CD4-positive, CD25-positive, alpha-beta regulatory T cell (primary cell): ENCODE measurements at regions not wholly inside any gene's neighbourhood (a gene's known extent, or its start where the extent isn't known, plus 50 kb on each side); places are given as distances from the start of the nearest gene placed in this dataset.

Source experiments
- ATAC-seq, 2 donors: fragments of 150-1000 bp; cut with Tn5 transposase; one replicate each; pipeline ENCODE4 v1.10.0; 2021; ENCODE audit warnings: low read depth in 2 of 2, moderate number of reproducible peaks in 2 of 2, moderate library complexity in 1 of 2
- DNase-seq, 3 donors: peaks; one replicate each; pipeline versions ENCODE4 v3.0.0 to v3.0.0-alpha.2; 2012 to 2022; ENCODE audit warnings: mixed read lengths in 1 of 3
- H3K27ac ChIP-seq: one replicate; pipeline ENCODE4 v1.7.0; 2013; ENCODE audit warnings: mild to moderate bottlenecking, low read length; ENCODE audit not compliant: insufficient read depth, poor library complexity, severe bottlenecking
- H3K27me3 ChIP-seq: one replicate; pipeline ENCODE4 v1.7.0; 2013; ENCODE audit warnings: low read length; ENCODE audit not compliant: control insufficient read depth, insufficient read depth
- H3K36me3 ChIP-seq: one replicate; pipeline ENCODE4 v1.7.0; 2013; ENCODE audit warnings: mild to moderate bottlenecking, low read length, moderate library complexity; ENCODE audit not compliant: control insufficient read depth, insufficient read depth
- H3K4me1 ChIP-seq: 2 replicates; pipeline ENCODE4 v1.7.0; 2013; ENCODE audit warnings: mild to moderate bottlenecking, low read length; ENCODE audit not compliant: insufficient read depth, control insufficient read depth, poor library complexity, severe bottlenecking
- H3K4me3 ChIP-seq: one replicate; pipeline ENCODE4 v1.7.0; 2013; ENCODE audit warnings: low read depth, mild to moderate bottlenecking, low read length, moderate library complexity
- H3K9me3 ChIP-seq, 2 experiments: 1 replicate in 1 of 2; 2 replicates in 1 of 2; pipeline ENCODE4 v1.7.0; 2013; ENCODE audit warnings: low read length in 2 of 2, mild to moderate bottlenecking in 1 of 2, moderate library complexity in 1 of 2; ENCODE audit not compliant: control insufficient read depth in 2 of 2
- H3K27ac Mint-ChIP-seq, 3 donors: one replicate each; pipeline ENCODE4 v1.8.0; 2020 to 2022; ENCODE audit warnings: mild to moderate bottlenecking in 3 of 3, mixed read lengths in 3 of 3, moderate library complexity in 2 of 3
- H3K27me3 Mint-ChIP-seq: one replicate; pipeline ENCODE4 v1.8.0; 2022; ENCODE audit warnings: mild to moderate bottlenecking, mixed read lengths
- H3K36me3 Mint-ChIP-seq: one replicate; pipeline ENCODE4 v1.8.0; 2020; ENCODE audit warnings: mixed read lengths
- H3K4me1 Mint-ChIP-seq, 4 donors: one replicate each; pipeline ENCODE4 v1.8.0; 2020 to 2022; ENCODE audit warnings: mixed read lengths in 4 of 4, mild to moderate bottlenecking in 1 of 4
- H3K4me3 Mint-ChIP-seq, 4 donors: one replicate each; pipeline ENCODE4 v1.8.0; 2020 to 2022; ENCODE audit warnings: mild to moderate bottlenecking in 4 of 4, mixed read lengths in 4 of 4, moderate library complexity in 3 of 4
- H3K9me3 Mint-ChIP-seq, 7 donors: one replicate each; pipeline ENCODE4 v1.8.0; 2020 to 2022; ENCODE audit warnings: mixed read lengths in 7 of 7, mild to moderate bottlenecking in 3 of 7, moderate library complexity in 2 of 7

DNA sequence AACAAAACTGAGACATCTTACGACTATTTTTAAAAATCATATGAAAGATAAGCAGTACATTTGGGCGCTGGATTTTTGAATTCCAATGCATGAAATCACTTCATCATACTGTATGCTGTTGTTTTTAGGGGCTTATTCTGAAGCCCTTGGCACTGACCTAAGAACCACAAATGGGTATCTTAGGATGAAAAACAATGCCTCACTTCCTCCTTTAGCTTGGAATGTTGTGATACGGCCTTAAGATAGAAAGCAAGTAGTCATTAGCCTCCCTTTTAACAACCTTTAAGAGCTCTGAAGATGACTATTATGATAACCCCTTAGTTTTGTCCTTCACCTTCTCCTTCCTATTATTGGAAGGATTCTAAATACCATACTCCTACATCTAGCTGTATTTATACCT is 289.8 kb downstream of the ARPP21 start:
- Histone ChIP-seq H3K9me3 (no peaks in the 10 kb centered on the region), H3K4me3 (no peak overlapping the region), H3K4me1 (no peaks in the 10 kb centered on the region), H3K27me3 (no peaks in the 10 kb centered on the region), H3K27ac (no peak overlapping the region), H3K36me3 (no peaks in the 10 kb centered on the region)
- no peak overlapping the region for H3K4me3 Mint-ChIP-seq
- ATAC-seq, result no peak
- no peak overlapping the region for H3K27ac Mint-ChIP-seq
- DNase-seq, result no peak
- no peaks in the 10 kb centered on the region for H3K36me3 Mint-ChIP-seq
- no peaks in the 10 kb centered on the region for H3K4me1 Mint-ChIP-seq
- H3K9me3 Mint-ChIP-seq, result peaks cover 0 to 11% (median 2%) of the 10 kb centered on the region in 7 donors
- H3K27me3 Mint-ChIP-seq, result no peaks in the 10 kb centered on the region

DNA sequence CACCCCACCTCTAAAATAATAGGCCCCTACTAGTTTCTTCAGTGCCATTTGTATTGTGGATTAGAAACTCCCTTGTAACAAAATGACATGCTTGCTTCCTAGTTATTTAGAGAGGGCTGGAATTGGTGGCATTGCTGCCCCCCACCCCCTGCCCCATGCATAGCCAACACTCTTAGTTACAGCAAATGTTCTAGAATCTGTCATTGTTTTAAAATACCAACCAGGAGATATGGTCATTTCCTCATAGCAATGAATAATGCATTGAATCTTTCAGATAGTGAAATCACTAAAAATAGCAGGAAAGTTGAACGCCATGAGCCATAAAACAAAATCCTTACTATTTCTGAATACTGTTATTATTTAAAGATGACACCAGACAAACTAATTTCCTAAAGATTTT is 292.5 kb downstream of the ARPP21 start:
- Histone ChIP-seq H3K27ac (no peak overlapping the region), H3K36me3 (no peaks in the 10 kb centered on the region), H3K9me3 (no peaks in the 10 kb centered on the region), H3K4me3 (no peak overlapping the region), H3K27me3 (no peaks in the 10 kb centered on the region), H3K4me1 (no peaks in the 10 kb centered on the region)
- DNase-seq (no peak), ATAC-seq (no peak)
- no peak overlapping the region for H3K27ac Mint-ChIP-seq
- H3K36me3 Mint-ChIP-seq, result no peaks in the 10 kb centered on the region
- H3K4me1 Mint-ChIP-seq, result no peaks in the 10 kb centered on the region
- no peak overlapping the region for H3K4me3 Mint-ChIP-seq
- peaks cover 0 to 10% (median 1%) of the 10 kb centered on the region in 7 donors for H3K9me3 Mint-ChIP-seq
- no peaks in the 10 kb centered on the region for H3K27me3 Mint-ChIP-seq

DNA sequence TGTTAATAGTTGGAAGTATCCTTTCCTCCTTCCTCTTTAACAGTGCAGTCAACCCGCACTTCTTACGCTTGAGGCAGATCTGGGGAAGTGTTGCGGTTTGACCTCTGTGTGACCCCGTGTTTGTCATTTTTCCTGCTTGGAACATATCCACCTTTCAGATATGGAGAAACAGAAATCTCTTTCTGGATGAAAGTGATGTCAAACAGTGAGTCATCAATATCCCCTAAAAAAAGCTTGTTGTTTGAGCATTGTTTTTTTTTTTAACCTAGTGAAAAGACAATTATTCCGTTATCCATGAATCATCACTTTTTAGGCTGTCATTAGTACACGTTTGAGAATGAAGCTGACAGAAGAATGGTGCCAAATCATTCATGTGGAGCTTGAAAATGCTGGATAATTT is 293.7 kb downstream of the ARPP21 start:
- no peak overlapping the region for H3K27ac ChIP-seq
- H3K27ac Mint-ChIP-seq, result no peak overlapping the region
- no peaks in the 10 kb centered on the region for H3K4me1 Mint-ChIP-seq
- H3K9me3 Mint-ChIP-seq, result peaks cover 0 to 3% (median 1%) of the 10 kb centered on the region in 7 donors
- H3K4me3 ChIP-seq, result no peak overlapping the region
- H3K27me3 ChIP-seq, result no peaks in the 10 kb centered on the region
- no peak overlapping the region for H3K4me3 Mint-ChIP-seq
- no peak for DNase-seq
- no peaks in the 10 kb centered on the region for H3K4me1 ChIP-seq
- no peaks in the 10 kb centered on the region for H3K9me3 ChIP-seq
- no peaks in the 10 kb centered on the region for H3K36me3 Mint-ChIP-seq
- H3K36me3 ChIP-seq, result no peaks in the 10 kb centered on the region
- H3K27me3 Mint-ChIP-seq, result no peaks in the 10 kb centered on the region
- ATAC-seq, result no peak

DNA sequence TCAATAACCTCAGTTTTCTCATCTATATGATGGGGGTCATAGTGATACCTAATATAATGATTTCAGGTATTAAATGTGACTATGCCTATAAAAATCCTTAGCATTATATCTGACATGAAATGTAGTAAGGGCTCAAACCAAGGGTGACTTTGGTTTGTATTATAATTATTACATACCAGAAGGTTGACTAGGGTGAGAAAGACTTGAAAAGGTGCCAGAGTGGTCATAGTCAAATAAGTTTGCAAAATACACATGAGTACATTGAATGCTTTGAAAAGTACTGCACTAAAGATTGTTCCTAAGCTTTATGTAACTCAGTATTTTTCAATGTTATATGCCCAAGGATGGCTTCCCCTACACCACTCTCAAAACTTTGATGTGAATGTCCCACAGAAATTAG is 297.2 kb downstream of the ARPP21 start:
- no peaks in the 10 kb centered on the region for H3K4me1 ChIP-seq
- no peak overlapping the region for H3K27ac ChIP-seq
- Mint-ChIP-seq H3K27me3 (no peaks in the 10 kb centered on the region), H3K4me3 (no peak overlapping the region), H3K36me3 (no peaks in the 10 kb centered on the region), H3K27ac (no peak overlapping the region), H3K9me3 (peaks cover 0 to 2% (median 0%) of the 10 kb centered on the region in 7 donors), H3K4me1 (no peaks in the 10 kb centered on the region)
- ATAC-seq (no peak), DNase-seq (no peak)
- no peak overlapping the region for H3K4me3 ChIP-seq
- H3K9me3 ChIP-seq, result no peaks in the 10 kb centered on the region
- no peaks in the 10 kb centered on the region for H3K36me3 ChIP-seq
- H3K27me3 ChIP-seq, result no peaks in the 10 kb centered on the region

DNA sequence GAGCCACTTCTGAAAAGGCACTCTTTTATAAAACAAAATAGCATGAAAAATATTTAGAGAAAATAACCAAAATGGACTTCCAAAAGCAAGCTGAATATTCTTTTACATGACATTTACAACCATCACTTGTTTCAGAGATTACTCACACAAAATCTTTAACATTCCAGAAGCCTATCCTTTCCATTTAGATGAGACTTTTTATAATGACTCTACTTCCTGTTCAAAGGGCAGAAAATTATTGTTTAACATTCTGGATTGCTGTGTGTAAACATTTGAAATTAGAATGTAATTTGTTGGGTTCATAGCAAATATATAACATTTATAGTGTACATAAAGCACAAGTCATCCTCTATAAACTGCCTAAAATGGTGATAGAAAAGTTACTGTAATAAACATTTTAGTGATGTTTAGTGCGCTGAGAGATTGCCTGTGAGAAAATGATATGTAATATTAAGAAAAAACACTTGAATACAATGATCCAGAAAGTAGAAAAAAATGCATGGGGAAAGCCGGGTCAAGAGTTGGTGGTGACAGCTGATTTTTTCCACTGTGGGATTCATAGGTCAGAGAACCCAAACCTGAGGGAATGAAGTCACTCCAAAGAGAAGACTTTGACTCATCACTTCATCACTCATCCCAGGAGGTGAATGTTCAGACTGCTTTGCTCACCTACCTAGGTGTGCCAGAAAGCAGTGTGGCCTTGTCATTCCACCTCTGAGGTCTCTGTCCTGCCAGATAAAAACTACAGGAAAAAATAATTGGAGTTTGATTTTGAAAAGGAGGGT is 305.8 kb downstream of the ARPP21 start:
- Mint-ChIP-seq H3K9me3 (peaks cover 0 to 3% (median 0%) of the 10 kb centered on the region in 7 donors), H3K27me3 (no peaks in the 10 kb centered on the region), H3K36me3 (no peaks in the 10 kb centered on the region), H3K27ac (no peak overlapping the region), H3K4me3 (no peak overlapping the region), H3K4me1 (no peaks in the 10 kb centered on the region)
- H3K9me3 ChIP-seq, result no peaks in the 10 kb centered on the region
- ATAC-seq, result no peak
- DNase-seq, result no peak
- H3K27ac ChIP-seq, result no peak overlapping the region
- no peaks in the 10 kb centered on the region for H3K4me1 ChIP-seq
- no peak overlapping the region for H3K4me3 ChIP-seq
- H3K27me3 ChIP-seq, result no peaks in the 10 kb centered on the region
- H3K36me3 ChIP-seq, result no peaks in the 10 kb centered on the region

DNA sequence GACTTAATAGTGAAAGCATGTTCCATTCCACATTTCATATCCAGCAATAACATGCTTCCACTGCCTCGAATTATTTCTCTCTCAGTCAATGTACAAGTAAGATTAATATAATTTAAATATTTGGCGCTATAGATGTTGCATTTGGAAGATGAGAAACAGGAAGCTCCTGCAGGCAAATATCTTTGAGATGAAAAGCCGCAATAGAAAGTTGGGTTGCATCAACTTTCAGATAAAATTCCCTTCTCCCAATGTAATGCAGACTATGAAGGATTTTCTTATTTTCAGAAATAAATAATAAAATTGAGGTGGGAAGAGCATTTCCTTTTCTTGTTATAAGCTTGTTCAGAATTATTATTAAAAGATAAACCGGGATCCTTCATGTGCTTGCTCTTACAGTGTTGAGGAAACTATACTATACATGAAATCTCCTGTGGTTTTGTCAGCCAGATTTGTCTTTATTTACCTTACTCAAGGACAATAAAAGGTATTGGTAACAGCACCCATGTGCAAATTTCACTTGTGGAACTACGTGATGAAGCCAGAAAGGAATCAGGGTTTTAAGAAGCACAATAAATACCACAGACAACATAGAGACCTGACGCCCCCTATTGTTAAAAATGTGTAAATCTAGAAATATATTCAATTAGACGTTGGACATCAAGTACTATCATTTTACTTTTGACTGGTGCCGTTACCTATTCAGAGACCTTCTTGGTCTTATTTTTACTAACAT is 307.0 kb downstream of the ARPP21 start:
- H3K4me1 ChIP-seq, result no peaks in the 10 kb centered on the region
- H3K4me3 ChIP-seq, result no peak overlapping the region
- no peak overlapping the region for H3K27ac ChIP-seq
- ATAC-seq (no peak), DNase-seq (no peak)
- Mint-ChIP-seq H3K4me3 (no peak overlapping the region), H3K36me3 (no peaks in the 10 kb centered on the region), H3K27me3 (no peaks in the 10 kb centered on the region), H3K4me1 (no peaks in the 10 kb centered on the region), H3K27ac (no peak overlapping the region), H3K9me3 (peaks cover 0 to 3% (median 1%) of the 10 kb centered on the region in 7 donors)
- no peaks in the 10 kb centered on the region for H3K27me3 ChIP-seq
- H3K36me3 ChIP-seq, result no peaks in the 10 kb centered on the region
- H3K9me3 ChIP-seq, result no peaks in the 10 kb centered on the region

DNA sequence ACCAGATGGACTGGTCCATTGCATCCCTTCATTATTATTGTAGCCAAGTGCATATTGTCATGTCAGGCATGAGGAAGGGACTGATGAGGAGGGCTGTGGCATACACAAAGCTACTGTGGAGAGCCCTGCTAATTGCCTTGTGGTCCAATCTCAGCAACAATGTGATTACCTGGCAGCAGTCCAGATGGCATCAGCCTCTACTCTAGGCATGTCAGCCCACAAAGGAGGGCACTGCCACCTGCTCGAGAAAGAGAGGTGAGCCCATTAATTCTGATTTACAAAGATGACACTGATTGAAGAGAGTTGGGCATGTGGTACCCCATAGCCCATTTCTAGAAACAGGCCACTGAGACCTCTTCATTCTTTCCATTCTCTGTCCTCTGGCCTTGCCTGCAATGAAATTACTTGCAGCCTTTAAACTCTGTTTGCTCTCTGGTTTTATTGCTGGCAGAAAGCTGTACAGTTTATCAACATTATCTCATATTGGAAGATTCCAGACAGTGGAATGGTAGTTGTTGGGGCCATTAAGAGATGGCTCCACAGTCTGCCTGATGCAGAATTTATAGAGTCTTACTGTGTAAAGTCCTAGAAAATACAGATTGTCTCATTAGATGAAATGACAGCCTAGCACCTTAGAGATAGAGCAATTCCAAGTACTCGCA is 307.7 kb downstream of the ARPP21 start:
- H3K9me3 ChIP-seq, result no peaks in the 10 kb centered on the region
- no peak overlapping the region for H3K27ac ChIP-seq
- Mint-ChIP-seq H3K36me3 (no peaks in the 10 kb centered on the region), H3K27me3 (no peaks in the 10 kb centered on the region), H3K4me1 (no peaks in the 10 kb centered on the region), H3K9me3 (peaks cover 0 to 3% (median 1%) of the 10 kb centered on the region in 7 donors), H3K27ac (no peak overlapping the region), H3K4me3 (no peak overlapping the region)
- H3K4me3 ChIP-seq, result no peak overlapping the region
- H3K36me3 ChIP-seq, result no peaks in the 10 kb centered on the region
- H3K27me3 ChIP-seq, result no peaks in the 10 kb centered on the region
- DNase-seq (no peak), ATAC-seq (no peak)
- H3K4me1 ChIP-seq, result no peaks in the 10 kb centered on the region
